IPS-20b (cell line): ENCODE measurements at regions not wholly inside any gene's neighbourhood (a gene's known extent, or its start where the extent isn't known, plus 50 kb on each side); places are given as distances from the start of the nearest gene placed in this dataset.

Experiments used
- H3K27ac ChIP-seq: one replicate; pipeline ENCODE4 v1.5.1; 2013; ENCODE audit warnings: low read length
- H3K27me3 ChIP-seq: 2 replicates; pipeline ENCODE4 v1.6.1; 2013; ENCODE audit warnings: mild to moderate bottlenecking, low read length, inconsistent platforms; ENCODE audit not compliant: insufficient read depth
- H3K36me3 ChIP-seq: 2 replicates; pipeline ENCODE4 v1.6.1; 2013; ENCODE audit warnings: low read depth, mild to moderate bottlenecking, inconsistent platforms, low read length, moderate library complexity; ENCODE audit not compliant: insufficient read depth
- H3K4me1 ChIP-seq: 2 replicates; pipeline ENCODE4 v1.6.1; 2013; ENCODE audit warnings: mild to moderate bottlenecking, control low read depth, inconsistent platforms, low read length, moderate library complexity; ENCODE audit not compliant: insufficient read depth
- H3K4me3 ChIP-seq: 2 replicates; pipeline ENCODE4 v1.5.1; 2013; ENCODE audit warnings: mild to moderate bottlenecking, low read length, inconsistent platforms
- H3K9ac ChIP-seq: 2 replicates; pipeline ENCODE4 v1.6.1; 2013; ENCODE audit warnings: low read depth, mild to moderate bottlenecking, inconsistent platforms, low read length, moderate library complexity
- H3K9me3 ChIP-seq: 2 replicates; pipeline ENCODE4 v1.6.1; 2013; ENCODE audit warnings: mild to moderate bottlenecking, low read depth, low read length, inconsistent platforms; ENCODE audit not compliant: insufficient read depth

DNA sequence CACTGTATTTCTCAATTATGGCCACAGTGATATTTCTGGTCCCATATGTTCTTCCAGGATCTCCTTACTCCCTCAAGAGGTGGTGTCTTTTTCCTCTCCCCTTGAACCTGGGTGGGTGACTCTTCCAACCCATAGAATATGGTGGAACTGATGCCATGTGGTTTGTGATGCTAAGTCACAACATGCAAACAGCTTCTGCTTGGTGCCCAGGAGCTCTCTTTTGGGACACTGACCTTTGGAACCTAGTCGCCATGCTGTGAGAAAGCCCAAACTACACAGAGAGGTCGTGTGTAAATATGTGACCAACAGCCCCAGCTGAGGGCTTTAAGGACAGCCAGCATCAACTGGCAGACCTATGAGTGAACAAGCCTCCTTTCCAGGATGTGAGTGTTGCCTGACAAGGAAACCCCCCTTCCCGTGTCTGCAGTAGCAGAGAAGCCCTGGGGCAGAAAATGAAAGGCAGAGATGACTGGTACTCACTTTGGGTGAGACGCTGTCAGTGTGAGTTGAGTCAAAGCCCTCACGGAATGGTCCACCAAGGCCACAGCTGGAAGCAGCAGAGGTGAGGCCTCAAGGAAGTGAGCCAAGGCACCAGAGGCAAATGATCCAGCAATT is 223.4 kb downstream of the BCOR start:
- H3K9me3 ChIP-seq: no peaks in the 10 kb centered on the region
- no peaks in the 10 kb centered on the region for H3K27me3 ChIP-seq
- no peaks in the 10 kb centered on the region for H3K36me3 ChIP-seq
- no peak overlapping the region for H3K9ac ChIP-seq
- H3K27ac ChIP-seq: no peak overlapping the region
- H3K4me3 ChIP-seq: no peak overlapping the region
- H3K4me1 ChIP-seq: no peaks in the 10 kb centered on the region

DNA sequence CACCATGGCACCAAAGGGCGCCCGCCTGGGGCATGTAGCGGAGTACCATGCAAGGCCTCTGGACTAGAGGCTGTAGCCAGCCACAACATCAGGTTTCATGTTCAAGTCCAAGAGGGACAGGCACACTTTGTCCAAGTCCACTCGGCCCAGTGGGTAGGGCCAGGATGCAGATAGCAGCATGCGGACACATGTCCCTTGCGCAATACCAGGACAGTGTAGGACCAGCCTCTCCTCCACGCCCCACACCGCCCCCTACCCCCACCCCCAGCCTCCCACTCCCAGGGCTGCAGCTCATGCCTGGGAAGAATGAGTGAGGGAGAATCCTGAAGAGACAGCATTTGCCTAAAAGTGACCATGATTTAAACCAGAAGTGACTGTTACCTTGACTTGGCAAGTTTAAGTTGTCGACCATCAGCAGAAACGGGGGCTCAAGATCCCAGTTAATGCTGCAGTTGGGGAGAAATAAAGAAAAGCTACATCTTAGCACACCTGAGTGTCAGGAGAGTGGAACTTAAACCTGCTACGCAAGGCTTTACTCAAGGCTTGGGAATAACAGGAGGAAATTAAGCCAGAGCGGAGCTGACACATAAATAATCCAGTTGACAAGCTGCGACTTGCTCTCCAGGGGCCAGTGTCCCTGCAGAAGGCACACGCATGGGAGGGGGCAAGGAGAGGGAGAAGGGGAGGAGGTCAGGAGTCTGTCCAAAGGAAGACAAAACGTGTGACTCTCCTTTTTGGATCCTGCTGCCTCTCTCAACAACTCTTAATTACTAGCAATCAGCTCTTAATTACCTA is 221.7 kb downstream of the BCOR start:
- no peaks in the 10 kb centered on the region for H3K4me1 ChIP-seq

DNA sequence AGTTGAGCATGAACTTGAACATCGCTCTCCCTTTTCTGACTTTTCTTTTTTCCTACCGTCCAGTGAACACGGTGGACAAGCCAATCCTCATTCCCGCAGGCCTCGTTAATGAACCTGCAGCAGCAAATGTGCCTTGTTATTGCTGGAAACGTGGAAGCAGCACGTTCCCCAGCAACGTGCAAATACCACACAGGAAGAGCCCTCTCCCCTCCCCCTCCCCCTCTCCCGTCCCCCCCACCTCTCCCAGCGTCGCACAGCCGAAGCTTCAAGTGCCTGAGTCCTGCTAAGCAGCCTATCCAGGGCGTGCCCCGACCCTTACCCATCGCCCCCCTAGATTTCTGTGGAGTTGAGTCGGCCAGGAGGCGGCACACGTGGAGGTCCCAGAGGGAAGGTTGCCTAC is 219.9 kb downstream of the BCOR start:
- H3K27ac ChIP-seq: no peak overlapping the region
- H3K36me3 ChIP-seq: no peaks in the 10 kb centered on the region
- H3K9me3 ChIP-seq: no peaks in the 10 kb centered on the region
- H3K27me3 ChIP-seq: no peaks in the 10 kb centered on the region
- H3K4me3 ChIP-seq: no peak overlapping the region
- no peaks in the 10 kb centered on the region for H3K4me1 ChIP-seq
- no peak overlapping the region for H3K9ac ChIP-seq

More for the DNA sequence above, 221.7 kb downstream of the BCOR start:
- no peaks in the 10 kb centered on the region for H3K27me3 ChIP-seq
- no peak overlapping the region for H3K4me3 ChIP-seq
- no peaks in the 10 kb centered on the region for H3K36me3 ChIP-seq
- no peaks in the 10 kb centered on the region for H3K9me3 ChIP-seq
- no peak overlapping the region for H3K27ac ChIP-seq
- no peak overlapping the region for H3K9ac ChIP-seq

DNA sequence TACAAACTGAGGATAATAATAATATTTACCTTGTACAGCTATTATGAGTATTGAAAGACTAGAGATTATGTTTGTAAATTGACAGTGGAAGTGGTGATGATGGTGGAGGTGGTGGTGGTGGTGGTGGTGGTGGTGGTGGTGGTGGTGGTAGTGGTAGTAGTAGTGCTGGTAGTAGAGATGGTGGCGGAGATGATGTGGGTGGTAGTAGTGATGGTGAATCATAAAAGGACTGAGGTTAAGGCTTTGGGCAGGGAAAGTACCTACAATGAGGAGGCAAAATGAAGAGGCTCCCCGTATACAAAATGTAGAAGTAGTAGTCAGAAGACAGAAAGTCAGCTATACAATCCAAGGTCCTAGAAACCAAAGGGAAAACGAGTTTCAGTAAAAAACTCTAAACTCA is 214.1 kb downstream of the BCOR start:
- no peaks in the 10 kb centered on the region for H3K4me1 ChIP-seq
- H3K27ac ChIP-seq: no peak overlapping the region
- no peak overlapping the region for H3K4me3 ChIP-seq
- no peaks in the 10 kb centered on the region for H3K36me3 ChIP-seq
- no peaks in the 10 kb centered on the region for H3K9me3 ChIP-seq
- no peaks in the 10 kb centered on the region for H3K27me3 ChIP-seq
- H3K9ac ChIP-seq: no peak overlapping the region

DNA sequence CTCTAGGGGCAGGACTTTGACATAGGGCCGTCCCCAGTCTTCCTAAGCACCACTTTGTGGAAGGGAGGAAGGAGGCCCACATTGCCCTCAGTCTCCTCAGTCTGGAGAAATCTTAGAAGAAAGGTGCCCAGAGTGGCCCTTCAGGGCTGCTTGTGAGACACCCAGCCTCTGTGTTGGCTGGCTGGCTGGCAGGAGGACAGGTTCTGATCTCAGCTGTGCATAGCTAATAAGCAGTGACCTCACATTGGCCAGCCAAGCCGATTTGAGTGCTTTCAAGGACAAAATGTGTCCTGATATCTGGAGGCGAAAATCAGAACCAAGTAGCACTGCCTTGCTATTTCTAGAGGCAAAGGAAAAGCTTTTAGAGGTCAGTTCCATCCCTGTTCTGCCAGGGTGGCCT is 211.5 kb downstream of the BCOR start:
- Histone ChIP-seq H3K4me1 (no peaks in the 10 kb centered on the region), H3K27me3 (no peaks in the 10 kb centered on the region)

DNA sequence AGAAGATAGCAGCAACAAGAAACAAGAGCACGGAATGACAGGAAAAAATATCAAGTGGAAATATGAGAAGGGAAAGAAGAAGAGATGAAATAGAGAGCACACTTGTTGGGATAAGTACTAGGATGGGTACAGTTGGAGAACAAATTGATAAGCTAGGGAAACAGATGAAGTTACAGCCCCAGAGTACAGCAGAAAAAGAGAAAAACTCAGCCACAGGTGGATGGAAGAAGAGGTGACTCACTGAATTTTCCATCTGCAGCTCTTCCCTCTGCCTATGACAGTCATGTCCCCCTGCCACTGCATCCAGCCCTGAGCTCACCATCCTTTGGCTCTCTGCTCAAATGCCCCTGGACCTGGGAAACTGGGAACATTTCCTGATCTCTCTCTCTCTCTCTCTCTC is 209.0 kb downstream of the BCOR start:
- Histone ChIP-seq H3K36me3 (no peaks in the 10 kb centered on the region), H3K27ac (no peak overlapping the region), H3K9me3 (no peaks in the 10 kb centered on the region), H3K27me3 (no peaks in the 10 kb centered on the region), H3K4me1 (no peaks in the 10 kb centered on the region), H3K9ac (no peak overlapping the region), H3K4me3 (no peak overlapping the region)

More for the DNA sequence above, 211.5 kb downstream of the BCOR start:
- Histone ChIP-seq H3K27ac (no peak overlapping the region), H3K36me3 (no peaks in the 10 kb centered on the region), H3K9me3 (no peaks in the 10 kb centered on the region), H3K4me3 (no peak overlapping the region), H3K9ac (no peak overlapping the region)

DNA sequence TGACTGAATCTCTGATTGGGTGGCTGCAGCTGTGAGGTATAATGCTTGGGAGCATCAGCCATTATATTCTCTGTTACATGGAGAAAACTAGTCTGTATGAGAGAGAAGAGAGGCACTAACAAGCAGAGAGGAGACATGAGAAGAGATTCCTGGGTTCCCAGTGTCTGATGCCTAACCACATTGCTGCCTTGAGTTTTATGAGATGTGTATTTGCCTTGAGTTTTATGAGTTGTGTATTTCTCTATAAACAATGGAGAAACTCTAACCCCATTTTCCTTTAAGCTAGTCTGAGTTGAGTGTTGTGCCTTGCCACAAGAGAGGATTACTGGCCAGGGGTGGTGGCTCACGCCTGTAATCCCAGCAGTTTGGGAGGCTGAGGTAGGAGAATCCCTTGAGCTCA is 208.1 kb downstream of the BCOR start:
- Histone ChIP-seq H3K4me1 (no peaks in the 10 kb centered on the region), H3K9me3 (no peaks in the 10 kb centered on the region), H3K36me3 (no peaks in the 10 kb centered on the region), H3K4me3 (no peak overlapping the region), H3K9ac (no peak overlapping the region), H3K27me3 (no peaks in the 10 kb centered on the region), H3K27ac (no peak overlapping the region)

DNA sequence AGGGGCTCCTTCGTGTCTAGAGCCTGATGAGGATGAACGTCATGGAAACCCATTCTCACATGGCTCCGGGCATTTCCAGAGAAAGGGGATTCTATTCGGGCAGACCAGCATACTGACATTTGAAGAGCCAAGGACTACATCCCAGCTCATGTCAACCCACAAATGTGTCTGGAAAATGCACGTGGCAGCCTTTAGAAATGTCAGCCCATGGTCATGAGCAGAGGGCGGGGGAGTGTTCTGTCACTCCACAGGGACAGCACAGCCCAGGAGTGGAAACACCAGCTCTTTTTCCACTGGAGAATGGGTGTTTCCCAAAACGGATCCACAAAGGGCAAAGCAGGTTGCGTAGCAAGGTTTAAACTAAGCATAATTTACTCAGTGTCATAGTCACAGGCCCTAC is 207.0 kb downstream of the BCOR start:
- Histone ChIP-seq H3K9me3 (no peaks in the 10 kb centered on the region), H3K27ac (no peak overlapping the region), H3K4me3 (no peak overlapping the region), H3K4me1 (no peaks in the 10 kb centered on the region), H3K36me3 (no peaks in the 10 kb centered on the region), H3K9ac (no peak overlapping the region), H3K27me3 (no peaks in the 10 kb centered on the region)

DNA sequence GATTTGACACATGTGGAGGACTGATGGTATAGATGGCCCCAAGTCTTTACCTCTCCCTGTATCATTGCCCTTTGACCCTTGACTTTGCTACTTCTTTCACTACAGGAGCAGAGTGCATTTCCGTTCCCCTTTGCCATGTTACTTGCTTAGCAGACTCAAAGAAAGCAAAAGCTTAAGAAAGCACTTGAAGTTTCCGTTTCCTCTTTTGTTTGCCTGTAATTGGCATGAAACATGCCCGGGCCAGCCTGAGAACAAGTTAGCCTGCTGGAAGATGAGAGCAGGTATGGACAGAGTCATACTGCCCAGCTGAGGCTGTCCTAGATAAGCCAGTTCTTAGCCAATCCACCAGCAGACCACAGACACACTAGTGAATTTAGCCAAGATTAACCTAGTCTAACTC is 206.0 kb downstream of the BCOR start:
- no peak overlapping the region for H3K4me3 ChIP-seq
- no peak overlapping the region for H3K27ac ChIP-seq
- H3K4me1 ChIP-seq: no peaks in the 10 kb centered on the region; the same call in 1 of the 2 replicates
- no peaks in the 10 kb centered on the region for H3K27me3 ChIP-seq
- H3K9me3 ChIP-seq: no peaks in the 10 kb centered on the region
- H3K36me3 ChIP-seq: no peaks in the 10 kb centered on the region
- no peak overlapping the region for H3K9ac ChIP-seq

DNA sequence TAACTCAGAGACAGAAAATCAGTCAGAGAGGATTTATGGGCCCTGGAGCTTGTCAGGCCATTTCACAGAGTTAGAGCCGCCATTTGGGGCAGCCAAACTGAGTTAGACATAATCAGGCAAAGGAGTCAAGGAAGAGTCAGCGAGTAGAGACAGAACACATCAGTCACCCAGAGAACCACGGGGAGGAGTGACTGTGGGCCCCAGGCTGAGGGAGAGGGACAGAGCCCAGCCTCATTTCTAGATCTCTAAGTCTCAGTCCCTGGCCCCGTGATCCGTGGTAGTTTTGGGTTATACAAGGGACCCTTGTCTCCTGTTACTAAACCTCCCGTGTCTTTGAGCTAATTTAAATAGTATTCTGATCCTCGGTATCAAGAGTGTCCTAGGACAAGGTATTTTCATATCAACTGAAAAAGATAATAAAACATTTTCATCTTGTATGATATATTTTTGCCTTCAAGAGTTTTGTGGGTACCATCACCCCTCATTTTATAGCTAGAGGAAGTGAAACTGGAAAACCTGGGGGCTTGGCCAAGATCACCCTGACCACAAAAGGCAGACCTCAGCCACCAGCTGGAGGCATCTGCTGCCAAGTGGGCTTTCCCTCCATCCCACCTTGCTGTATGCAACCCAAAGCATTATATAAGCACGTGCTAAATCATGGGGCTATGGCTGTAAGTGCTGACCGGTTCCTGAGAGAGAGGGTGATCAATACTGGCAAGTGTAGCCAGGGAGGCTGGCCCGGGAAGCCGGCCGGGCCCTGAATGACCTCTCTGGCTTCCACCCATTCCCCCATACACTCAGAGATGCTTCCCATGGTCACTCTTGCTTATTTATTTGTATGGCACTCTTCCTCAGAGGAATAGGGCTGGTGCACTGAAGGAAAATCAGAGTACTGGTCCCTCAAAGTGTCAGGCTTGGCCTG is 204.1 kb downstream of the BCOR start:
- Histone ChIP-seq H3K4me3 (no peak overlapping the region), H3K27me3 (no peaks in the 10 kb centered on the region), H3K36me3 (no peaks in the 10 kb centered on the region), H3K9me3 (no peaks in the 10 kb centered on the region), H3K27ac (no peak overlapping the region), H3K4me1 (peaks cover 10% of the 10 kb centered on the region; the same call in 1 of the 2 replicates), H3K9ac (no peak overlapping the region)

DNA sequence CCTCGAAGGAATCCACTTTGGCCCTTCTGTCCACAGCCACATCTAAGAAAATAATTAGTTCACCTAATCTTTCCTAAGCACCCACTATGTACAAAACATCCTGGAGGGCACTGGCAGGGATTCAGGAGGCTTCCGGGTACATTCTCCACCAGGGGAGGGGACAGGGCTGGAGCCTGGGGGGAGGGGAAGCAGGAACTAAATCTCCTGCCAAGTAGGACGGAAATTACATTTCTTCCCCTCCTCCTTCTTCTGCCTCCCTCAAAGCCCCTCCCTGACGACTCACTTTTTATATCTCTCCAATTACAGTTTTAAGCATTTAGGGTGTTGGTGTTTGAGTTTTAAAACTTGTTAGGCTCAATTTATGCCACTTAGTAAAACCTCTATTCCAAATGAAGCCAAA is 203.1 kb downstream of the BCOR start:
- peaks cover 10% of the 10 kb centered on the region; the same call in 1 of the 2 replicates for H3K4me1 ChIP-seq
- no peak overlapping the region for H3K27ac ChIP-seq
- no peak overlapping the region for H3K9ac ChIP-seq
- H3K9me3 ChIP-seq: no peaks in the 10 kb centered on the region
- no peaks in the 10 kb centered on the region for H3K36me3 ChIP-seq
- no peak overlapping the region for H3K4me3 ChIP-seq
- H3K27me3 ChIP-seq: no peaks in the 10 kb centered on the region
